Stimulated activated naive CD8-positive, alpha-beta T cell treated with anti-CD3 and anti-CD28 coated beads, Interleukin-15, amount 100 ng/mL, for 72 hours (primary cell): ENCODE measurements at regions not wholly inside any gene's neighbourhood (a gene's known extent, or its start where the extent isn't known, plus 50 kb on each side); places are given as distances from the start of the nearest gene placed in this dataset.

Experiments
- ATAC-seq: fragments of 150-1000 bp; cut with Tn5 transposase; 2 replicates; pipeline ENCODE4 v1.10.0; 2021; ENCODE audit warnings: mild to moderate bottlenecking, moderate library complexity
- DNase-seq, 2 donors: peaks; one replicate each; pipeline ENCODE4 v3.0.0; 2021 to 2022
- H3K27ac Mint-ChIP-seq, 2 donors: one replicate each; pipeline ENCODE4 v1.8.0; 2022; ENCODE audit warnings: mild to moderate bottlenecking in 2 of 2, mixed read lengths in 2 of 2, moderate library complexity in 2 of 2
- H3K27me3 Mint-ChIP-seq: one replicate; pipeline ENCODE4 v1.8.0; 2022; ENCODE audit warnings: mixed read lengths
- H3K4me1 Mint-ChIP-seq: one replicate; pipeline ENCODE4 v1.8.0; 2022; ENCODE audit warnings: mild to moderate bottlenecking, mixed read lengths
- H3K4me3 Mint-ChIP-seq, 2 donors: one replicate each; pipeline ENCODE4 v1.8.0; 2022; ENCODE audit warnings: mild to moderate bottlenecking in 2 of 2, mixed read lengths in 2 of 2, moderate library complexity in 1 of 2
- H3K9me3 Mint-ChIP-seq, 2 donors: one replicate each; pipeline ENCODE4 v1.8.0; 2022; ENCODE audit warnings: mixed read lengths in 2 of 2

DNA sequence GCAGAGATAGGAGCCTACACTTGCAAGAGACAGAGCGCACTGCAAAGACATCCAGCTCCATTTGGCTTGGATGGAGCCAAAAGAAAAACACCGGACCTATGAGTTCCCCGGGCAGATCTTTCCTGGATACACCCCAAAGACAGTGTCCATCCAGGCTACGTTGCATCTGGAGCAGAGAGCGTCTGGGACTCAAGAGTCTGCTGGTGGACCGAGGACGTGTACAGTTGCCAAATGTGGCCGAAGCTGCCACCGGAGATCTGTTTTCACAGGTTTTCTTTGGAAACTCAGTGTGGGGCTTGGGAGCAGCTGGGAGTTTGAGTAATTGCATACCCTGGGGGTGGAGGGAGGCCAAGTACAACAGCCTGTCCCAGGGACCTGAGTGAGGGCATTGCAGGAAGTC lies 192.3 kb upstream of the OSR1 start:
- H3K4me3 Mint-ChIP-seq: no peak overlapping the region
- H3K27ac Mint-ChIP-seq: no peak overlapping the region
- DNase-seq: no peak
- peaks cover 38% of the 10 kb centered on the region for H3K27me3 Mint-ChIP-seq
- no peaks in the 10 kb centered on the region for H3K4me1 Mint-ChIP-seq
- no peak for ATAC-seq
- H3K9me3 Mint-ChIP-seq: peaks cover 0 to under 1% of the 10 kb centered on the region in 2 donors

DNA sequence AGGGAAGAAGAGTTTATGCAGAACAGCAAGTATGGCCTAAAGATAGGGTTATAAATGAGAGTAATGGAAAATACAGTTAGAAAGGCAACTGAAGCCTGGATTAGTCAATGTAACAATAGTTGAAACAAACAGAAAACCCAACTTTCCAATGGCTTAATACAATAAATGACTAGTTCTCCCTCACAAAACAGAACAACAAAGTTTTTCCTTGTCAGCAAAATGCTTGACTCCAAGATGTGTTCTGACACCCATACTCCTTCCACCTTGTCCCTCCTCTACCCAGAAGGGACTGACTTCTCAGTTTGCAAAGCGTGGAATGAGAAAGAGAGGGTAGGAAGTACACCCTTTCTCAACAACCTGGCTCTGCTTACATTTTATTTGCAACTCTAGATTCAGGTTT lies 191.4 kb upstream of the OSR1 start:
- Mint-ChIP-seq H3K27me3 (peaks cover 28% of the 10 kb centered on the region), H3K27ac (no peak overlapping the region), H3K9me3 (peaks cover 0 to 7% of the 10 kb centered on the region in 2 donors), H3K4me3 (no peak overlapping the region), H3K4me1 (no peaks in the 10 kb centered on the region)
- ATAC-seq (no peak), DNase-seq (no peak)

DNA sequence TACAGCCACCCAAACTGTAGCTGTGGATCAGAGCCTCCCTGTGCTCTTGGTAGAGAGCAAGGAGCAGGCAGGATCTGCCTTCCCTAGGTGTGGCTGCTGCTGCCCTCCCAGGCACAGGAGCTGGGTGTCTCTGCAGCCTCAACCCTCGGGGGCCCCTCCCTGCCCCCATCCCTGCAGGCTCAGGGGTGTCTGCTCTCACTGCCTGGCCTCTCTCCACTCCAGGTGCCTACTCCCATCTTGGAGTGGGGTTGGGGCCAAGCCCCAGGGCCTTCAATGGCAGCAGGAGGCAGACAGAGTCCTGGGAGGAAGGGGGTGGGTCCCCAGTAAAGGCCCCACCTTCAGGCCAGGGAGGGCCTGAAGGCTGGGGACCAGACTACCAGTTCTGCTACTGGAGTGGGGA lies 189.7 kb upstream of the OSR1 start:
- Mint-ChIP-seq H3K9me3 (peaks cover 0 to 7% of the 10 kb centered on the region in 2 donors), H3K27ac (no peak overlapping the region), H3K4me1 (no peaks in the 10 kb centered on the region), H3K4me3 (no peak overlapping the region), H3K27me3 (peaks cover 20% of the 10 kb centered on the region)
- DNase-seq (no peak), ATAC-seq (peak; percentile 30)

DNA sequence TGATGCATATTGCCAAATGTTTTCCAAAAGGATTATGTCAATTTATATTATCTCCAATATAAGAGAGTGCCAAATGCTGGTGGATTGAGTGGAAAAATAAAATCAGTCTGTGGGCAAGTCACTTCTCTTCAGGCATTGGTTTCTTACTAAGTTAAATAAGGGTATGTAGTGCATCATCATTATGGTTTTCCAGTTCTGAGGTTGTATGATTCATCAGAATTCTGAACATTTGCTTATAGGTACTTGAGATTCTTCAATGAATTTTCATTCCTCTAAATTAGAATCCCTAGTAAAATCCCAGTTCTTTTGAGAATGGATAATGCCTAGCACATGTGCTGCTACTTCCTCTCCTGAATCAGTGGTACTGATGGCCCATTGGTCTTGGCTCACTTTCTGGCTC lies 188.9 kb upstream of the OSR1 start:
- DNase-seq: no peak
- ATAC-seq: no peak
- peaks cover 20% of the 10 kb centered on the region for H3K27me3 Mint-ChIP-seq
- H3K9me3 Mint-ChIP-seq: peaks cover 0 to 7% of the 10 kb centered on the region in 2 donors
- no peak overlapping the region for H3K4me3 Mint-ChIP-seq
- H3K27ac Mint-ChIP-seq: no peak overlapping the region
- H3K4me1 Mint-ChIP-seq: no peaks in the 10 kb centered on the region

DNA sequence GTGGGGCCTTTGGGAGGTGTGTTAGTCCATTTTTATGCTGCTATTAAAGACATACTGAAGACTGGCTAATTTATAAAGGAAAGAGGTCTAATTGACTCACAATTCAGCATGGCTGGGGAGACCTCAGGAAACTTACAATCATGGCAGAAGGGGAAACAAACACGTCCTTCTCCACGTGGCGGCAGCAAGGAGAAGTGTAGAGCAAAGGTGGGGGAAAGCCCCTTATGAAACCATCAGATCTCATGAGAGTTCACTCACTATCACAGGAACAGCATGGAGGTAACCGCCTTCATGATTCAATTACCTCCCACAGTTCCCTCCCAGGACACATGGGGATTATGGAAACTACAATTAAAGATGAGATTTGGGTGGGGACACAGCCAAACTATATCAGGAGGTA lies 187.1 kb upstream of the OSR1 start:
- ATAC-seq (peak; percentile 55), DNase-seq (peak in 1 of 2 donors; percentile 29)
- H3K27me3 Mint-ChIP-seq: peaks cover 16% of the 10 kb centered on the region
- H3K4me3 Mint-ChIP-seq: no peak overlapping the region
- no peak overlapping the region for H3K27ac Mint-ChIP-seq
- no peaks in the 10 kb centered on the region for H3K4me1 Mint-ChIP-seq
- peaks cover 0 to 7% of the 10 kb centered on the region in 2 donors for H3K9me3 Mint-ChIP-seq

DNA sequence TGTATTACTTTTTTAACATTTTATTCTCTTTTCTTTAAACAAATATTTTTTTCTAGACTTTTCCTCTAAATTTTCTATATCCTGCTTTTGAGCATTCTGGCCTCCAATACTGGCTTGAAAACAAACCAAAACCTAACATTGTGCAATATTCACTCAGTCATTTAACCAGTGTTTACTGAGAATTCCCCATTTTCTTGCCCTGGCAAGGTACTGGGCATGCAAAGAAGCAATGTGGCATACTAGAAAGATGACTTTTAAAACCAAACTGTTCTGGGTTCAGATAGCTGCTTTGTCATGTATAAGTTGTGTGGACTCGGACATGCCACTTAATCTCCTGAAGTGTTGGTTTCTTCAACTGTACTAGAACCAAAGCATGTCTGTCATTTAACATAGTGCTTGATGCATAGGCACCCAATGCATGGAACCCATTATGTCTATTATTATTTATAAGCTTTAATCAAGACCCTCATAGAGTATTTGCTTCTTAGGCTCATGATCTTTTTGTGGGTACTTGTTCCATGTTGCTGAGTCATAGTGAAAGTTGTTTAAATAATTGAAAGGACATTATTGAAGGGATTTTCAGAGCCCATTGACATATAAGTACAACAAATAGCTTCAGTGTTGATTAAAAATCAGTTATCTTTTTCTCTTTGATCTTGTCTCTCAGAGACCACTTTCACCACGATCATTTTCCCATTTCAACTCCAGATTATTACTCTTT lies 185.4 kb upstream of the OSR1 start:
- no peak overlapping the region for H3K27ac Mint-ChIP-seq
- DNase-seq: no peak

DNA sequence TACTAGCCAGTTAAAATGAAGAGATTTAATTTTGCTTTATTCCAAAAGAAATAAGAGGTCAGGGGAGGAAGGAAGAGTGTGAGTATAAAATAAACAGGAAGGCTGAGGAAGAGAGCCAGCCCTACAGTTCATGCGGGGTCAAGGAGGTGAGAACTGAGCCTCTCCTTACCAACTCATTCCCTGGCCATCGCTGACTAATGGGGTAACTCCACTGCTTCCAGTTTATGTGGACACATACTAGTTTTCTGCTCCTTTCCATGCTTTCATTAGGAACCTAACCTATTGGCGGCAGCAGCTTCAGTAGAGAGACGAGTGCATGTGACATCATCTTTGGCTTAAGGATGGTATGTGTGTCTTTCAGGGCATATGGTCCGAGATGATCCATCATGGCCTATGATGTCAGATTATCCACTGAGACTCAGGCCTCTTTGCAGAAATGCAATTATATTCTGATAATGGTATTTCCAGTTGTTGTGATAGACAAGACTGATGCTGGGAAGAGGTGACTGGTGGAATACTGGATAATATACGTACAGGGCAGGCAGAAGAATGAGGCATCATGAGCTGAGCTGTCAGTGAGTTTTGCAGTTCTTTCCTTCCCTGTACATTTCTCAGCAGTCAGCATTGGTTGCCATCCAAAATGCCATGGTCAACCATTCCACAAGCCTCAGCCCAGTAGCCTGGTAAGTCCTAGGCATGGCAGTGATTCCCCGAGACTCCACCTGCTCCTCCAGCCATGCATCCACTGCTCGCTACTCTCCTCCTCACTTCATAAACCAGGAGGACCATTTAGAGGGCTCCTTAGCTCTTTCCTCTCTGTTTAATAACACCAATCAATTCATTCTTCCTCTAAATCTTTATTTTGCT lies 184.6 kb upstream of the OSR1 start:
- no peaks in the 10 kb centered on the region for H3K27me3 Mint-ChIP-seq
- DNase-seq (no peak), ATAC-seq (no peak)
- no peaks in the 10 kb centered on the region for H3K4me1 Mint-ChIP-seq
- H3K9me3 Mint-ChIP-seq: peaks cover 0 to 7% of the 10 kb centered on the region in 2 donors
- H3K27ac Mint-ChIP-seq: no peak overlapping the region
- no peak overlapping the region for H3K4me3 Mint-ChIP-seq

More for the DNA sequence above, 185.4 kb upstream of the OSR1 start:
- Mint-ChIP-seq H3K4me3 (no peak overlapping the region), H3K9me3 (peaks cover 0 to 7% of the 10 kb centered on the region in 2 donors), H3K4me1 (no peaks in the 10 kb centered on the region), H3K27me3 (peaks cover 1% of the 10 kb centered on the region)
- ATAC-seq: no peak

DNA sequence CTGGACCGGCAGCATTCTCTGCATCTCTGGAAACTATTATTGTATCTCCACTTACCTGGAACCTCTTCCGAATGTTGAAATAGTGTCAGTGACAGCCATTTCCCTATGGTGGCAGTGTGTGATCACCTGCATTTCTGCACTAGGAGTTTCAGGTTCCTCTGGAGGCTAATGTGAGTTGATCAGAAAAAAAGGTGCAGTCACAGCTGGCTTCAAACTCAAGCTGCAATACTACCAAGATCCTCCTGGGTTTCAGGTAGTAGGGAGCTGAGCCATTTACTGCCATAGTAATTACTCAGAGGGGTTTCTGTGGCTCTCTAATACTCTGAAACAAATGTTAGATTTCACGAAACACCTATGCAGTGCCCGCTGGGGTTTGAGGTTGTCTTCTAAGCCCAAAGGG lies 183.5 kb upstream of the OSR1 start:
- ATAC-seq: no peak
- Mint-ChIP-seq H3K27me3 (no peaks in the 10 kb centered on the region), H3K9me3 (peaks cover 0 to 7% of the 10 kb centered on the region in 2 donors), H3K4me3 (no peak overlapping the region), H3K4me1 (no peaks in the 10 kb centered on the region), H3K27ac (no peak overlapping the region)
- DNase-seq: no peak

DNA sequence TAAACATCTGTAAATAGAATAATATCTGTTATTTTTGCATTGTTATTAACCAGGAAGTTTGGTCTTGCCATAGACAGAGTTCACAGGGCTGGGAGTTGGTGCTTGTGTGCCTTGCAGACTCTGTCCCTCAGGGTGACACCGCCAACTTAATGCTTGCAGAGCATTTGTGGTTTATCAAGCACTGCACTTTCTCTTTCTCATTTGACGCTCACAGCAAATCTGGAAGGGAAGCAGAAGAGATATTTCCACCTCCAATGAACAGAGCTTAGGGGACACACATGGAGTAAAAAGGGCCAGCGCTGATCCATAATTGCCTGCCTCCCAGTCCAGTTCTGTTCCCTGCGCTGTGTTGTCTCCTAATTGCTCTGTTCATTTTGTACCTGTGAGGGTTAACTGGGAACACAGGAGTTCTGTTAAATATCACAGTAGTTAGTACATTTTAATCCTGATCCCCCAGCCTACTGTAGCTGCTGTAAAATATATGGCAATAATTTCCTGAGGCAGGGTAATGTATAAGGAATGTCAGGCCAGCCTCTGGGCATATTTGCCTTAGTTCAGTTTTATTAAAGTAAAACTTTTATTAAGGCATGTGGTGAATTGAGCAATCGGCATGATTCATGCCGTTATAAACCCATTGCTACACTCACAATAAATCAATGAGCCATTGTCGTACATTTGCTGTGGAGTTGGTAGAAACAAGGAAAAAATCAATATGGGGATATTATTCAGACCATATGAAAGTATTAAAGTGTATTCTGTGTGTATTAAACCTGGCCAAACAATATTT lies 182.5 kb upstream of the OSR1 start:
- DNase-seq (no peak), ATAC-seq (no peak)
- no peaks in the 10 kb centered on the region for H3K27me3 Mint-ChIP-seq
- peaks cover 0 to 7% of the 10 kb centered on the region in 2 donors for H3K9me3 Mint-ChIP-seq
- H3K4me3 Mint-ChIP-seq: no peak overlapping the region
- H3K4me1 Mint-ChIP-seq: no peaks in the 10 kb centered on the region
- no peak overlapping the region for H3K27ac Mint-ChIP-seq

DNA sequence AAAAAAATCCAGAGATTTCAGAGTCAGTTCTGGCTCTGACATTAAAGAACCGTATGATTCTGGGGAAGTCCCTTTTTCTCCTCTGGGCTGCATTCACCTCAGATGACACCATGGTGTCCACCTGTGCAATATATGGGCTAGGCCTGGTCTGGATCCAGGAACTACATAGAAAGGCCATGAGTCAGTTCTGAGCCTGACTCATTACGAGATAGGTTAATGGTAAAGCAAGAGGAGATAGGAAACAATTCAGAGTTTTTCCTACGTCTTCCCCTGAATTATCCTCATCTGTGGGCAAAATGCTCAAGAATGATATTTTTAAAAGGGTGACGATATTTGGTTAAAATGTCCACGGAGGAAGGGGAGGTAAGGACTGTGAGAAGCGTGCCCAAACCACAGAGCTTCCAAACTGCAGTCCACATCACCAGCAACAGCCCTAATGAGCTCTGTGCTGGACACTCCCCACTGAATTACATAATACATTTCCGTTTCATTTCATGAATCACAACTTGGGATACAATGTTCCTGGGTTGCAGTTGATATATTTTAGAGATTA lies 180.1 kb upstream of the OSR1 start:
- Mint-ChIP-seq H3K27me3 (no peaks in the 10 kb centered on the region), H3K27ac (no peak overlapping the region), H3K4me1 (no peaks in the 10 kb centered on the region), H3K4me3 (no peak overlapping the region), H3K9me3 (peaks cover 0 to 4% of the 10 kb centered on the region in 2 donors)
- ATAC-seq (no peak), DNase-seq (no peak)

DNA sequence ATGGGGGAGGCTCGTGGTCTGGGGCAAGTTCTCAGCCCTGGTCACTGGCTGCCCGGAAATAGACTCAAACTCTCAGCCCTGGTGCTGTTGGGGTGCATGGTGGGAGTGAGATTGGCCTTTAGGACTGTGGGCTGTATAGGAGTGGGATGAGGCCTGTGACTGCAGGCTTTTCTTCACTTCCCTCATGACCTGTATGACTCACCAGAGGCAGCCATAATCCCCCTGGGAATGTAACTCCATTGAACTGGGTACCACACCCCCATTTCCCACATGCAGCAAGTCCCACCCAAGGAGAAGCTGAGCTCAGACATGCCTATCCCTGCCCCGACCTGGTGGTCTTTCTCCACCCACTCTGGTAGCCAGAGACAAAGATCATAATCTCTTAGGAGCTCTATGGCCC lies 177.7 kb upstream of the OSR1 start:
- no peak for ATAC-seq
- H3K27me3 Mint-ChIP-seq: peaks cover 7% of the 10 kb centered on the region
- DNase-seq: no peak
- H3K9me3 Mint-ChIP-seq: peaks cover 0 to 4% of the 10 kb centered on the region in 2 donors
- no peak overlapping the region for H3K4me3 Mint-ChIP-seq
- H3K27ac Mint-ChIP-seq: no peak overlapping the region
- no peaks in the 10 kb centered on the region for H3K4me1 Mint-ChIP-seq

DNA sequence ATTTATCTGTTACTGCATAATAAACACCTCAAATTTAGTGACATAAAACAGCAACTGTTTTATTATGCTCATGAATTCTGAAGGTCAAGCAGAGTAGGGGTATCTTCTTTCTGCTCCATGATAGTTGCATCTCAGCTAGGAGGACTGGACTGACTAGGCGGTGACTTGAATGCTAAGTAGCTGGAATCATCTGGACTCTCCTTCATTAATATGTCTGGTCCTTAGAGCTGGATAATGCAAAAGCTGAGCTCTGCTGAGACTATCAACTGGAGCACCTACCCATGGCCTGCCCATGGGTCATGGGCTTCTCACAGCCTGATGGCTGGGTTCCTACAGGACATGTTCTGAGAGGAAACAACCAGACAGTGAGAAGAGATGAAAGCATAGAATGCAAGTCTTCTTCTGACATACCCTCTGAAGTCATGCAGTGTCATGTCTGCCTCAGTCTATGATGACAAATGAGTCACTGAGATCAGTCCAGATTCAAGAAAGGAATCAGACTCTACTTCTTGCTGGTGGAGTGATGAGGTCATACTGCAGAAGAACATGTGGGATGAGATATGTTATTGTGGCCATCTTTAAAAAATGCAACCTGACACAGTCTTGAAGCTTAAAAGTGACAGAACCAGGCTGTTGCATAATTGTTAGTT lies 174.2 kb upstream of the OSR1 start:
- DNase-seq (no peak), ATAC-seq (no peak)

DNA sequence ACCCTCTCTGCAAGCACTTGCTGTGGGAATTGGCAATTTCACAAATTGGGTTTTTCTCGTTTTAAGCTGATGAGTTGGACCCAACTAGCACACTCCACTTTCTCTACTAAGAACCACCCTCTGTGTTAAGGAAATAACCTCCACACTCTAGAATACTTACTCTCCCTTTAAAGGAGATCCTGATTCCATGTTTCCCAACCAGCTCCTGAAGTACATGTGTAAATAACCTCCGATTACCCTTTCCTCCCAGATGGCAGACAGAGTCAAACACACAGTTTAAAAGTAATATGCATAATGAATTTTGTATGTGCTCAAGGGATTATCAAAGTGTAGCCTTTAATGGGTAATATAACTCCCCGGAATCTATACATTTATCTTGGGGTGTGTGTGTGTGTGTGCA lies 171.3 kb upstream of the OSR1 start:
- peaks cover 22% of the 10 kb centered on the region for H3K27me3 Mint-ChIP-seq
- no peak for ATAC-seq
- DNase-seq: no peak
- peaks cover 0 to under 1% of the 10 kb centered on the region in 2 donors for H3K9me3 Mint-ChIP-seq
- H3K4me1 Mint-ChIP-seq: no peaks in the 10 kb centered on the region
- no peak overlapping the region for H3K27ac Mint-ChIP-seq
- H3K4me3 Mint-ChIP-seq: no peak overlapping the region

More for the DNA sequence above, 174.2 kb upstream of the OSR1 start:
- no peaks in the 10 kb centered on the region for H3K4me1 Mint-ChIP-seq
- H3K9me3 Mint-ChIP-seq: peaks cover 0 to 4% of the 10 kb centered on the region in 2 donors
- H3K27ac Mint-ChIP-seq: peak overlapping the region in 1 of 2 donors; percentile 24
- no peak overlapping the region for H3K4me3 Mint-ChIP-seq
- peaks cover 21% of the 10 kb centered on the region for H3K27me3 Mint-ChIP-seq

DNA sequence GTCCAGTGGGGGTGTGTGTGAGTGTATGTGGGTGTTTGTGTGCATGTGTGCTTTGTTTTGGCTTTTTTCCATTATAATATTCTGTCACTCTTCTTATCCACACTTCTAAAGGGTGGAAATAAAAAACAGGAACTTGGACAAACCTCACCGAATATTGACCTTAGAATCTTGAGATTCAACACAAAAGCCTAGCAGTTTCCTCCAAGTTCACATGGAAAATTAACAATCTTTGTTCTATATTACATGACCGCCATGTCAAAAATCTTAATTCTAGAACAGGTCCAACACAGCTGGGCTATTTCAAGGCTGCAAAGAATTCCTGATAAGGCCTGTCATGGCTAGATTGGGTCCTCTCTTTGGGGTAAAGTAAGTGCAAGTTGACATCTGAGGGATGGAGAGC lies 169.3 kb upstream of the OSR1 start:
- Mint-ChIP-seq H3K27ac (no peak overlapping the region), H3K9me3 (no peaks in the 10 kb centered on the region), H3K4me1 (no peaks in the 10 kb centered on the region), H3K4me3 (no peak overlapping the region), H3K27me3 (peaks cover 40% of the 10 kb centered on the region)
- ATAC-seq (no peak), DNase-seq (no peak)

DNA sequence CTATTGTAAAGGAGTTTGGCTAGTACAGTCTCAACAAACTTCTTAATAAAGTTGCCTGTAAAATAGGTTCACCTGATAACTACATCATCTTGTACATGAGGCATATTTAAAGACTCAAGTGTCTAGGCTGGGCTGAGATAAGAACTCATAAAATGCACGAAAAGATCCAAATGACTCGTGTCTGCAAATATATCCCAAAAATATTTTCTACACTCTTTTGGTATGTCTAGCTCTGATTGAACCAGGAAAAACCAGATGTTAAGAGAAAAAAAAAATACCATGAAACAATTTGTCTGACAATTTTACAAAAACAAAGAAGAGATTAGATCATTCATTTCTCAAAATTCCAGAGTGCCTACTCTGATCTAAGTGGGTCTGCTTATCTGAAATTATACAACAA lies 166.9 kb upstream of the OSR1 start:
- ATAC-seq (no peak), DNase-seq (no peak)
- Mint-ChIP-seq H3K4me1 (no peaks in the 10 kb centered on the region), H3K9me3 (no peaks in the 10 kb centered on the region), H3K4me3 (no peak overlapping the region), H3K27me3 (peaks cover 32% of the 10 kb centered on the region), H3K27ac (no peak overlapping the region)
